ENCODE measurements at regions not wholly inside any gene's neighbourhood (a gene's known extent, or its start where the extent isn't known, plus 50 kb on each side); places are given as distances from the start of the nearest gene placed in this dataset.

- H3K9me3 Mint-ChIP-seq (ENCODE audit: insufficient read depth): no peaks in the 10 kb centered on the region
These were observed 825.2 kb downstream of the AACS start for GRCh38 chr12:125890366-125890905.

GRCh38 chr12:125890971-125891370, 825.7 kb downstream of the AACS start:
- Mint-ChIP-seq H3K4me1 (no peaks in the 10 kb centered on the region), H3K4me3 (no peak overlapping the region), H3K9me3 (ENCODE audit: insufficient read depth) (no peaks in the 10 kb centered on the region), H3K27me3 (no peaks in the 10 kb centered on the region), H3K27ac (no peak overlapping the region)
- Histone ChIP-seq H3K79me2 (ENCODE audit: control insufficient read depth, insufficient read depth, low read length) (no peaks in the 10 kb centered on the region), H3K9ac (ENCODE audit: low read length) (no peak overlapping the region), H3K27ac (ENCODE audit: low read length in 2 of 2) (no peak overlapping the region), H3K9me3 (ENCODE audit: control extremely low read depth in 1 of 3, control insufficient read depth in 2 of 3, insufficient read depth in 1 of 3, low read length in 2 of 3) (no peaks in the 10 kb centered on the region), H3K27me3 (replicated peaks in 1 of 4; ENCODE audit: control extremely low read depth in 1 of 4, control insufficient read depth in 3 of 4, insufficient read depth in 4 of 4, low read length in 3 of 4) (no peaks in the 10 kb centered on the region), H2AFZ (ENCODE audit: insufficient read depth, low read depth, low read length, poor library complexity, severe bottlenecking) (no peak overlapping the region), H3K4me3 (ENCODE audit: control extremely low read depth in 1 of 5, extremely low read depth in 1 of 5, insufficient read depth in 1 of 5, low read depth in 2 of 5, low read length in 4 of 5) (no peak overlapping the region), H3K36me3 (replicated peaks in 1 of 2; ENCODE audit: control extremely low read depth in 1 of 2, control insufficient read depth in 1 of 2, extremely low read depth in 1 of 2, insufficient read depth in 2 of 2, low read length in 1 of 2) (no peaks in the 10 kb centered on the region), H3K4me1 (ENCODE audit: control insufficient read depth in 2 of 2, insufficient read depth in 2 of 2, low read length in 2 of 2) (no peaks in the 10 kb centered on the region), H4K20me1 (ENCODE audit: control insufficient read depth, insufficient read depth, low read length, poor library complexity, severe bottlenecking) (no peaks in the 10 kb centered on the region), H3K4me2 (replicated peaks; ENCODE audit: low read depth, low read length, poor library complexity, severe bottlenecking) (no peak overlapping the region)
- intact Hi-C loops (cut with micrococcal nuclease): no loop called here
- TF ChIP-seq CTCF (IDR thresholded peaks at IDR 0.05) (no peak), EZH2 (IDR thresholded peaks at IDR 0.05; ENCODE audit: borderline replicate concordance, insufficient read depth, low read depth, low read length, poor library complexity, severe bottlenecking) (no peak)
- WGBS (ENCODE audit: insufficient coverage): 77% methylated on average over 5 of the region's 5 CpGs
- ATAC-seq (ENCODE audit: low read depth) (no peak), DNase-seq (no peak)
- CTCF ChIA-PET: no interaction called here
- POLR2A ChIA-PET: no interaction called here

More at GRCh38 chr12:125890366-125890905, 825.2 kb downstream of the AACS start:
- Histone ChIP-seq H3K4me1 (ENCODE audit: control insufficient read depth in 2 of 2, insufficient read depth in 2 of 2, low read length in 2 of 2) (no peaks in the 10 kb centered on the region), H3K9me3 (ENCODE audit: control extremely low read depth in 1 of 3, control insufficient read depth in 2 of 3, insufficient read depth in 1 of 3, low read length in 2 of 3) (peaks cover 0 to 3% (median 0%) of the 10 kb centered on the region in 3 donors), H3K27me3 (replicated peaks in 1 of 4; ENCODE audit: control extremely low read depth in 1 of 4, control insufficient read depth in 3 of 4, insufficient read depth in 4 of 4, low read length in 3 of 4) (no peaks in the 10 kb centered on the region), H3K36me3 (replicated peaks in 1 of 2; ENCODE audit: control extremely low read depth in 1 of 2, control insufficient read depth in 1 of 2, extremely low read depth in 1 of 2, insufficient read depth in 2 of 2, low read length in 1 of 2) (no peaks in the 10 kb centered on the region), H3K9ac (ENCODE audit: low read length) (no peak overlapping the region), H3K4me2 (replicated peaks; ENCODE audit: low read depth, low read length, poor library complexity, severe bottlenecking) (no peak overlapping the region), H3K4me3 (ENCODE audit: control extremely low read depth in 1 of 5, extremely low read depth in 1 of 5, insufficient read depth in 1 of 5, low read depth in 2 of 5, low read length in 4 of 5) (no peak overlapping the region), H4K20me1 (ENCODE audit: control insufficient read depth, insufficient read depth, low read length, poor library complexity, severe bottlenecking) (no peaks in the 10 kb centered on the region), H3K79me2 (ENCODE audit: control insufficient read depth, insufficient read depth, low read length) (no peaks in the 10 kb centered on the region), H2AFZ (ENCODE audit: insufficient read depth, low read depth, low read length, poor library complexity, severe bottlenecking) (no peak overlapping the region), H3K27ac (ENCODE audit: low read length in 2 of 2) (no peak overlapping the region)
- ChIA-PET POLR2A (no interaction called here), CTCF (no interaction called here)
- H3K4me3 Mint-ChIP-seq: no peak overlapping the region
- DNase-seq (no peak), ATAC-seq (ENCODE audit: low read depth) (no peak)
- intact Hi-C loops (cut with micrococcal nuclease): no loop called here
- no peaks in the 10 kb centered on the region for H3K4me1 Mint-ChIP-seq
- 67% methylated on average over 1 of the region's 7 CpGs for WGBS (ENCODE audit: insufficient coverage)
- H3K27me3 Mint-ChIP-seq: no peaks in the 10 kb centered on the region
- H3K27ac Mint-ChIP-seq: no peak overlapping the region
- TF ChIP-seq EZH2 (IDR thresholded peaks at IDR 0.05; ENCODE audit: borderline replicate concordance, insufficient read depth, low read depth, low read length, poor library complexity, severe bottlenecking) (no peak), CTCF (IDR thresholded peaks at IDR 0.05) (no peak)

Data from B cell (primary cell).